Posterior vena cava (tissue), 2 donors: ENCODE measurements at regions not wholly inside any gene's neighbourhood (a gene's known extent, or its start where the extent isn't known, plus 50 kb on each side); places are given as distances from the start of the nearest gene placed in this dataset.

ENCODE experiments used
- DNase-seq: peaks from one replicate; pipeline ENCODE4 v3.0.0-alpha.2; 2020; ENCODE audit warnings: low spot score
- intact Hi-C, 2 donors: fragments of 100-400 bp; cut with DNase I; formaldehyde crosslinking; loops; one replicate each; pipeline versions ENCODE4 v1.14.1 to v1.14.2; 2022 to 2023
- donor health status: DM: yes; HTN: yes; CAD: no.
- donor health status: DM: yes; HTN: yes; CAD: no.

DNA sequence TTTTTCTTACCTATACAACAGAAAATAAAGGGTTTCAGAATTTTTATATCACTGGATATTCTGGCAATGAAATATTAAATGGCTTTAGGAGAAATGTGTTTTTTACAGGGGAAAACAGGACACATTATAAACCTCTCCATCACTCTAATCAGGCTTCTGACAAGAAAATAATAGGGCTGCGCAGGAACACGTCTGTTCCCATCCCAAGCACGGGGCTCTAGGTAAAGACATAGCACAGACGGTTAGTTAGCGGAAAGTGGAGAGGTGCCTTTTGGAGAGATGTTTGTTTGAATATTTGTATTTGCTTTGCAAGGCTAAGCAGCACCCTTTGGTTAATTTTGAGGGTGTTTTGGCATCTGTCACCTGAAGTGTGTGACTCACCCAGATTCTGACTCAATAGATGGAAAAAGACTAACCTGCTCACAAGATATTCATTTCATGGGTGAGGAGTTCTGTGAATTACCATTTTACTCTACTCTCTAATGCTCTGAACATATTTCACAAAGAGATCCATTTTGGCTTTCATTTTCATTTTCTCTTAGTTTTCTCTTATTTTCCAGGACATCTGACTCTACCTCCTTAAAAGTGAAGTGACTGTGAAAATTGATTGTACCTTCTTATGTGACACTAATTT lies 174.5 kb upstream of the AKR1E2 start:
- no peak for DNase-seq
- intact Hi-C loops, result loop anchor here (10.0 kb wide), 6 partner anchors 137 to 1417 kb away; no protein-coding TSS in a partner anchor

DNA sequence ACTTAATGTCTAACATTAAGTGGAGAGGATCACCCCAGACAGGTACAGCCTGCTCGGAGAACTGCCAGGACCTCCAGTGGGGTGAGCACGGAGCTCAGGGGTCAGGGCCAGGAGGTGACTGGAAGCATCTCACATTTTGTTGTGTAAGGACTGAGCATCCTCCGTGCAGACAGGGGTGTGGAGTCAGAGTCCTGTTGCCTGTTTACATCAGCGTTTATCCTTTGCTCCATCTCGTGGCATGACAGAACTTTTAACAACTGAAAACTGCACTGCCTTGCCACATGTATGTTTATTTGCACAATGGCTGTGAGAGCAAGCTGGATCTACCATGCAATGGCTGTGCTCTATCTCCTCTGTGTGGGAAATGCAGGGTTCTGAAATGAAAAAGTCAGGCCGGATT lies 175.4 kb upstream of the AKR1E2 start:
- no peak for DNase-seq
- intact Hi-C loops, result loop anchor here (10.0 kb wide), 6 partner anchors 136 to 1416 kb away; no protein-coding TSS in a partner anchor

DNA sequence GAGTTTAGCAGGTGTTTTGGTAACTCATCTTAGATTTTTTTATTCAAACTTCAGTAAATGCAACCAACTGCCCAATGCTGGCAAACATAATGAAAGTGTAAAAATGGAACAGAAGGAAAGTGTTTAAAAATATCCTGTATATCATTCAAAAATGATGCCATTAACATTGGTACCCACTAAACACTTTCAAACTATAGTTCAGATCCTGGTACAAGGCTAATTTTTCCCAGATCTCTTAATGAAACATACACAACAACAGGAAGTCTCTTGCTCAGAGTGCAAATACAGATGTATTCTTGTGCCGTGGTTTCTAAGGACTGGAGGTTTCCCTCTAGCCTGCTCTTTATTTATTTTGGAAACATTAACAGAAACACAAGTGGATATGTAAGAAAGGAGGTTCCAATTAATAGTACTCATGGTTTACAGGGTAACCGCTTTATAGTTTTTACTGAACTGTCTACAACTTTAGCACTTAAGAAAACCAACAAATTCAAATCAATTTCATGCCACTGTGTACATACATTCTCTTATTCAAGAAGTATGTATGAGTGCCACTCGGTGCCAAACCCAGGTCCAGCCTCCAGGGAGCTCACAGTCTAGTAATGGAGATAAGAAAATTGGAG lies 176.0 kb upstream of the AKR1E2 start:
- intact Hi-C loops, result loop anchor here (10.0 kb wide), 6 partner anchors 135 to 1415 kb away; no protein-coding TSS in a partner anchor
- no peak for DNase-seq

DNA sequence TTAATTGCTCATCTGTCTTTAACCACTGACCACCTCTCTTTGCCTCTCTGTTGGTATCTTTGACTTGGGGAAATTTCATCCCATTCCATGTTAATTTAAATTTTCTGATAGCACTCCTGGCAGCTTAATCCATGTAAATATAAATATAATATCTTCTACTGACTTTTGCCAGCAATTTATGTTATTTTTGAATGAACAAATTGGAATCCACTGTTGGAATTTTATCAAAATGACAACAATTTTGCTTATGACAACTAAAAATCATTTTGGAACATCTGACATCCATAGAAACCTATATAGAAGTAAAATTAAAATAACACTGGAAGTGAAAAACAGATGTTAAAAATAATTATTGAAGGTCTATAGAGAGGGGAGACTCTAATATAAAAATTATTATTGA lies 176.5 kb upstream of the AKR1E2 start:
- intact Hi-C loops, result no loop called here

DNA sequence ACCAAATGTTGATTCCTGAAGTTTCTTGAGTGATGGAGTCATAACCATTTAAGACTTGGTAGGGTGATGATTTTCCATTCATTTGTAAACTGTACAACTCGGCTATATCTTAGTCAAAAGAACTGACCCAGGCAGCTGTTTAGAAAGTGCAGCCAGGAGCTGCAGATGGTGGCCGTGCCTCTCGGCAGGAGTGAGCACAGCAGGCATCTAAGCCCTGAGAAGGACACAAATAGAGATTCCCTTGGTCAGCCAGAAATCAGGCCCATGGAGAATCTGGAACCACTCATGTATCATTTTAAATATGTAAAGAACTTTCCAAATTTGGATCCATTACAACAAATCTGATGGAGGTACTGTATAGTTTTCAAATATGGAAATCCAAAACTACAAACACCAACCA lies 177.0 kb upstream of the AKR1E2 start:
- DNase-seq, result no peak
- intact Hi-C loops, result no loop called here

More for the DNA sequence above, 176.5 kb upstream of the AKR1E2 start:
- no peak for DNase-seq

DNA sequence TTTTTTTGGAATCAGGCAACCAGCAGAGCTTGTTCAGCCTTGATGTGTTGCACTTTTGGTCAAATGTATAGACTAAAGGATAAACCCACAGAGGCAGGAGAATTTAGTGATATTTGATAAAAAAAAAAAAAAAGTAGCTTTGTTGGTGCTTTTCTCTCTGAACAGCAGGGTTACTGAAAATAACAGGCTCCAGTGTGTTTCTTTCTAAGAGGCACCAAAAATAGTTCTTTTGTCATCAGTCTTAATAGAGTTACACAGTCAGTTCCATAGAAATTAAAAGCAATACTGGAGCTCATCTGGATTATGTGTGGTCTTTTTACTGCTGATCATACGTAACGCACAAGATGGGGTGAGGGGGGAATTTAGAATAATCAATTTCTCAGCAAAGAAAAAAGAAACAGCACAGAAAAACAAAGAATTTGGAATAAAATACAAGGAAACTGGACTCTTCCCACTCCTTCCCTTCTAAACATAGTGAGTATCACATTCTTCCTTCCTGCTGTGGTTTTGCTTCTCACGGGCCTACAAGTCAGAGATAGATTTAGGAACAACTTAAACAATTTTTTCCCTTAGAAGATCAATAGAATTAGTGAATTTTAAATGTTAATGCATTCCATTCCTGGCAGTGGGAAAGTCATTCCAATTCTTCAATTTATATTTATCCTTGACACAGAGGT lies 178.8 kb upstream of the AKR1E2 start:
- no peak for DNase-seq
- intact Hi-C loops, result no loop called here

DNA sequence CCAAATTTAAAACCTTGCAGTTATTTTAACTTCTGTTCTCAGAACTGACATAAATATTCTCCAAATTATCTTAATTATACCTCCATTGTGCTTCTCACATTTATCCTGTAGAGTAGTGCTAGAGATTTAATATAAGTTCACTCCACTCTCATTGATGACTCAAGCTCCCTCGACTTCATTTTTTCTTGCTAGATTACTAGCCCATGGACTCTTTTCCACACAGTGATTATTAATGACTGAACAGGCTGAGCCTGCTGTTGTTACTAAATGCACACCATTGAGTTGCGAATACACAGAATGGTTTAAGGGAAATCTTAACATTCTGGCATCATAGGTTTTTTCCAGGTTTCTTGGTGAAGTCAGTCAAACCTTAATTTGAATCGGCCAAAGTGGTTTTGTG lies 179.5 kb upstream of the AKR1E2 start:
- intact Hi-C loops, result no loop called here
- DNase-seq, result no peak

DNA sequence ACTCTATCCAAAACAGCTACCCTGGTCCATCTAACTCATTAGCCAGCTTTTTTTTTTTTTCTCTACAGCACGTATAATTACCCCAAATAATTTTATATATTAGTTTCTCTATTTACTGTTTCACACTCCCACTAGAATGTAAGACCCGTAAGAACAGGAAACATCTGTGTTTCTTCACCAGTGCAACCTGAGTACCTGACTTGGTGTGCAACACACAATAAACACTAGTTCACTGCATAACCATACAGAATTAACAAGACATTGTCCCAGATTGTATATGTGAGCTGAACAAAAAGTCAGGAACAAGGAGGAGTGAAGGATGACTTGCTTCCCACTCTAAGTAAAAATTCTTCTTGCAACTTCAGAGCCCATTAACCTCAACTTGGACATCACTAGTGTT lies 180.2 kb upstream of the AKR1E2 start:
- DNase-seq, result no peak
- intact Hi-C loops, result no loop called here

DNA sequence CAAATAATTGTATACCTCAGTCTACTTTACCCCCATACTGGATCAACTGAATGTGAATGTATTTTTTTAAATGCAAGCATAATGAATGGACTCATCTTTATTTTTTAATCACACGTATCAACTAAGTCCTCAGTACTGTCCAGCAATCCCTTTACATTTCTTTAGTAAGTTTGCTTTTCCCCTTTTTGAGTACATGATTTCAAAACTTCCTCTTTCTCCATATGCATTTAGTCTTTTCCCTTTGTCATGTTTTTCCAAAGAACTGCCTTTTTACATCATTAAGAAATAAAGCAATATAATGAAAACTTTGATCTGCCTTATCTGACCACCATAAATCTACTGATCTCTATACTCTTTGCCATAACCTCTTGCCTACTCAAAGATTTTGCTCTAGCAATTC lies 182.5 kb upstream of the AKR1E2 start:
- intact Hi-C loops, result no loop called here
- no peak for DNase-seq

DNA sequence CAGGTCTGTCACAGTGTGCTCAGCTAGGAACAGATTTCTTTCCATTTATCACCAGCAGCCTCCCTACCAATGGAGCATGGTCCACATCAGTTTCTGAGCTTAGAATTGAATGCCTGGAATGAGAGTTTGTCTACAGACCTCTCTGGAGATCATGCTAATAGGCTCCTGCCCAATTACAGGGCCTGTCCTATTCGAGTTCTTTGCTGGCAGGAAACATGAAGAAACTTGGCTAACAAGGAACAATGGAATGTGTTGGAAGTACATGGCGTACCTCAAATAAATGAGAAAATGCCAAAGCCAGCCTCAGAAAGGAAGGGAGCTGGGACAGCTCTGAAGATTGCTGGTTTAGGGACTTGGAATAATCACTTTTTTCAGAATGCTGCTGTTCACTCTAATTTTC lies 186.0 kb upstream of the AKR1E2 start:
- no peak for DNase-seq
- intact Hi-C loops, result no loop called here

DNA sequence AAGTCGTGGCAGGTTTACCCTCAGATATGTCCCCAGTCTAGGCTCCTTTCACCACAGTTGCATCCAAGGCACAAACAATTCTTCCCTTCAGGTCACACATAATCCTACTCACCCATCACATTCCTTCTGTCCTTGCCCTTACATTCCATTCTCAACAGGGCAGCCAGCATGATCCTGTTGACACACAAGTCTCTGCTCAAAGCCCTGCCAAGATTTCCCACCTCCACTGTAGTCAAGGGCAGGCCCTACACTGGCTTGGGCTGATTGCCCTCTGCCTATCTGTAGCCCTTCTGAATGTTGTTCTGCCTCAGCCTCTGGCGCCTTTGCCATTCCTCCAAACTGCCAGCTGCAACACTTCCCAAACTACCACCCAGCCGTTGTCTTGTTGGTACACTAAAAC lies 187.9 kb upstream of the AKR1E2 start:
- intact Hi-C loops, result no loop called here
- DNase-seq, result no peak

DNA sequence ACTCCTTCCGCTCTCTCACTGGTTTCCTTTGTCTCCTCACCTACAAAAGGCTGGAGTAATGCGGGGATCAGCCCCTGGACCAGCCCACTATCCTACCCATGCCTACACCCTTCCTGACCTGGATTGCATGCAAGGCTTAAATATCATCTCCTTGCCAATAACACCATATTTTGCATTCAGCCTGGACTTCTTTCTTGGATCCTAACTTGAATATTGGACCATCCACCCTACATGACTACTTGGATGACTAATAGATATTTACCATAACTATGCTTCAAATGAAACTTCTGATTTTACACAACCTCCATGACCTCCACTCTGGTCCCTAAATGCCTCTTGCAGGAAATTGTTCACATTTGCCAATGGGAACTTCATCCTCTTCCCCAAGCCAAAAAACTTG lies 188.3 kb upstream of the AKR1E2 start:
- DNase-seq, result no peak
- intact Hi-C loops, result no loop called here

DNA sequence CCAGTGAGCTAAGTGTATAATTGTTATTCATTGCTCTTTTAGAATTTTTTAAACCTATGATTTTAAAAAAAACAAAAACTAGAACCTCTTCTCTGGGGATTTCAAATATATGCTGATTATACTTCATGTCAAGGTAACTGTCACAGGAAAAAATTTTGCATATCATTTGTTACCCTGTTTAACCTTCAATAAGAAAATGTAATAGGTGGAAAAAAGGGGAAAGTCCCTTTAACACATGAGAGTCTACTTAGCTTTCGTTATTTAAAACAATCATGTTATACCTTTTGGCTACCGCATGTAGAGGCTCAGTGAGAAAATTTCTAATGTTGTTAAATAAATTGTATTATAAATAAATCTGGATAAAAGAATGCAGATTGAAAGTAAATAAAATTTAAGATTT lies 190.1 kb upstream of the AKR1E2 start:
- DNase-seq, result no peak
- intact Hi-C loops, result no loop called here

DNA sequence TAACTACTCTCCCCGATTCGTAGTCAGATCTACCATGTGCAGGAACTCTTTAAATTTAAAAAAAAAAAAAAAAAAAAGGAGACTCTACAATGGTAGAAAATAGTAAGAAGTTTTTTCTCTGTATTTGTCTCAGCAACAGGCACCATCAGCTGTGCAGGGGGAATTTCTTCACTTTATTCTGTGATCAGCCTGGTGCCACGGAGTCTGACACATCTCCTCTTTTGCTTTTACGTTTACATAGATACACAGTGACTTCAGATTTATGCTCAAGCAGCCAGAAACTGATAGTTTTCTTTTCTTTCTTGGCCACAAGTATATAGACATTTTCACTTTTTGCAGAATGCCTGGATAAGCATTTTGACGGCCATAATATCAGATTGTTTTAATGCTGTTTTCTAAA lies 190.6 kb upstream of the AKR1E2 start:
- no peak for DNase-seq
- intact Hi-C loops, result no loop called here

DNA sequence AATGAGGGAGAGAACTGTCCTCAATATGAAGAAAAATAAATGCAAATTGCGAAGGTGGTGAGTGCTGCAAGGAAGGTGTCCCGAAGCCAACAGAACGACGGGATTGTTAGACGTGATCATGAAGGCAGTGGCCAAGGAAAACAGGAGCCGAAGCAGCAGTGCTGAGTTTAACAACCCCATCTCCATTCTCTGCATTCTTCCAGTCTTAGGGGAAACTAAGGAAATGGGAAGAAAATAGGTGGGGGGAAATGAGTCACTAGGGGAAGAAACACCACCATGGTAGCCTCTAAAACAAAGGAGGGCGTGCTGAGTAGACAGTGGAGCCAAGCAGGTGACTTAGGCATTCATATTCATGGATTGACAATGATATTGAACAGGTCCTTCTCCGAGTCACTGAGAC lies 192.2 kb upstream of the AKR1E2 start:
- no peak for DNase-seq
- intact Hi-C loops, result no loop called here

DNA sequence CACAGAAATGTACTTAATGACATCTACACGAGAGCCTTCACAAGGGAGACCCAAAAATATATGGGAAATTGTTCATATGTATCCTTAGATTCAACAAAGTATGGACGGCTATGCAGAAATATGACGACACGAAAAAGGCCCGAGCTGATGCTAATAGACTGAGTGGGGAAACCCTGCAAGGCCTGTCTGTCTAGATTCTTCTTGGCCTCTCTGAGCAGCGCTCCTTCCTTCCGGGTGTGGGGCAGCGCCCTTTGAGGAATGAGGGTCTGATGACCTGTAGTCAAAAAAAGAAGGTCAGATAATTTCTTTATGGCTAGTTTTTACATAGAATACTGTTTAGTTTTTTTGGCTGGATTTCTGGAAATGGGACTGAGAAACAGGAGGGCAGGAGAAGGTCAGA lies 192.8 kb upstream of the AKR1E2 start:
- DNase-seq, result no peak

DNA sequence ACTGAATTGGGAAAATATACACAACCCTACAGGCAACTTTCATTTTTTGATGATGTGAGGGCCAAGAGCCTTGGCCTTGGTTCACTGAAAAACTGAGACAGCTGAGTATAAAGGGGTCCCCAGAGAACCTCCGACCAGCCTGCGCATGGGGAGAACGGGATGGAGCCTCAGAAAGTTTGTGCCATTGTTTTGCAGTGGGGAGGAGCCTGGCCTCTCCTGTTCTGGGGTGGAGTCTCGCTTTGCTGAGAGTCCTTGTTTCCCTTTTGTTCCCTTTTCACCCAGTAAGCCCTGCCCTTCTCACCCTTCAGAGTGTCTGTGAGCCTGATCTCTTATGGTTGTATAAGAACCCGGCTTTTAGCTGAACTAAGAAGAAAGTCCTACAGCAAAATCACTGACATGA lies 193.2 kb upstream of the AKR1E2 start:
- intact Hi-C loops, result no loop called here
- DNase-seq, result no peak

More for the DNA sequence above, 192.8 kb upstream of the AKR1E2 start:
- intact Hi-C loops, result no loop called here

DNA sequence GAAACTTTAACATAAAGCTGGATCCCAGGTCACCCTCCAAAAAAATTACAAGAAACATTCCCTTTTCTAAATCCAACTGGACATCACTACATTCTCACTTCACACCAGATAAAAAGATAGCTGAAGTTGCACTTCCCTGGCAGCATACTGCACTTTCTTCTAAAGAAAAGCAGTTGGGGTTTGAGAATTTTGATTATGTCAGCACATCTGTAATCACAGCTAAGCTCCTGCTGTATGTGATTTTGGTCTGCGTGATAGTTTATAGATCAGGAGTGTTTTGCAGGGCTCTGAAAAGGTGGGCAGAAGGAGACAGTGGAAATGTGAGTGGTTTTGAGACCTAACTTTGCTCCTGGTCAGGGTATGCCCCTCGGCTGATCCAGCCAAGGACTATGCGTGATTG lies 199.1 kb upstream of the AKR1E2 start:
- intact Hi-C loops, result no loop called here

DNA sequence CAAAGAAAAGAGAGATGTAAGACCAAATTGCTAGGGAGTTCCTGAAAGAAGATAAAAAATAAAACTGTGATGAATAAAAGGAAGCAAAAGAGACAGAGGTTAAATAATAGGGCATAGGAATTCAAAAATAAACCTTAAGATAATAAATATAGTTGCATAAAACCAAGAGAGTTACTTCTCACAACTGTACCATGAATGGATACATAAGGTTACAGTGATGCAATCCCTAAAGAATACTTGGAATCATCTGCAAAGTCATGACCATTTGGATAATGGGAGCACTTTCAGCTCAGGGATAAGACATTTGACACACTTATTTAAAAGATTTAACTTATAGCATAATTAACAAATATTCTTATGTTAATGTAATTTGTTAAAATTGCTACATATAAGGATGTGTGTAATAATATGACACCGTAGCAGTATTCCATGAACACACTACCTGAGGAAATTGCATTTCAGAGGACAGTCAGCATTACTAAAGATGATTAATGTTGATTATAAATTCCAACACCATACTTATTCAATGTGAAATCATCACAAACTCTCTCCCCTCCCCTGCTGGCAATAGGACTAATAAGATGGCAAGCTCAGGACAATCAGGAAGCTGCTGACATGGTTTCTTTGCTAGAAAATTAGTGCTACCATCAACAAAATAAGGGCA lies 202.1 kb upstream of the AKR1E2 start:
- DNase-seq, result no peak
- intact Hi-C loops, result no loop called here

More for the DNA sequence above, 199.1 kb upstream of the AKR1E2 start:
- DNase-seq, result no peak

DNA sequence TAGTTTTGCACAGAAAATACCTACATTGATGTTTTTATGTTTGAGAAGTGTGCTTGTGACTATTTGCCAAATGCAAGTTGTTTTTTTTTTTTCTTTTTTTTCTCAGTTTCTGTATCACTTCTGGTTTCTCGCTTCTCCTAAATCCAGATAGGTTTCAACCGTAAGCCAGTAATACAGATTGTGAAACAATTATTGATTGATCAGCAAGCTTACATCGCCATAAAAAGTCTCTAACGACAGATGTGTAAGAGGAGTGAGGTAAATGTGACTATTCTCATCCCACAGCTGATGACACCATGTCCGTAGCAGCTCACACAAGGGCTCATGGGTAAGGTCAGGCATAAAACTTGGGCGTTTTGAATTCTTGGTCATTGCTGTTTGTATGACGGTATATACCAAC lies 202.8 kb upstream of the AKR1E2 start:
- intact Hi-C loops, result no loop called here
- no peak for DNase-seq
